HCT116 (cell line): ENCODE measurements at regions not wholly inside any gene's neighbourhood (a gene's known extent, or its start where the extent isn't known, plus 50 kb on each side); places are given as distances from the start of the nearest gene placed in this dataset.

Experiments
- ATAC-seq: fragments of 200-7000 bp; cut with Tn5 transposase; 2 replicates; pipeline ENCODE4 v1.9.1; 2020; ENCODE audit warnings: mild to moderate bottlenecking, moderate library complexity
- BruUV-seq: library from RNA; stranded (reverse); fragments of 400-500 nt; replicated peaks from 2 replicates; lab custom pipeline; 2021; lab: Mats Ljungman, UMichigan
- CTCF ChIA-PET: fragments of 300-600 bp; sonication (Branson Sonifier 250); formaldehyde crosslinking; loops from one replicate; lab custom pipeline; 2021; ENCODE audit warnings: antibody characterized with exemption; lab: Charles Lee
- POLR2A ChIA-PET: fragments of 300-600, 350-600 bp; sonication (Branson Sonifier 250); formaldehyde crosslinking; loops from one replicate; lab custom pipeline; 2021; ENCODE audit warnings: antibody characterized with exemption; lab: Charles Lee
- RAD21 ChIA-PET, 2 experiments: fragments of 300-600 bp; sonication (Branson Sonifier 250); formaldehyde crosslinking; loops; one replicate each; lab custom pipeline; 2023; ENCODE audit warnings: low total read pairs in 2 of 2; ENCODE audit not compliant: uncharacterized antibody in 2 of 2, unreplicated experiment in 2 of 2, low non-redundant PET in 1 of 2; lab: Charles Lee
- DNase-seq: peaks from one replicate; pipeline ENCODE4 v3.0.0-alpha.2; 2010; ENCODE audit warnings: low read depth, low spot score
- H2AFZ ChIP-seq: fragments of 200-600 bp; shearing (Covaris generic), sonication (generic); 2 replicates; pipeline ENCODE4 v1.6.1; 2017; ENCODE audit warnings: low read depth, mixed run types, mixed read lengths, antibody characterized with exemption, low read length; ENCODE audit not compliant: poor library complexity, severe bottlenecking
- H3K27ac ChIP-seq: 2 replicates; pipeline ENCODE4 v1.5.1; 2012; ENCODE audit warnings: low read depth, low read length
- H3K27me3 ChIP-seq: fragments of 200-600 bp; sonication (generic); 2 replicates; pipeline ENCODE4 v1.6.1; 2016; ENCODE audit warnings: mixed run types, low read length, mixed read lengths; ENCODE audit not compliant: insufficient read depth
- H3K36me3 ChIP-seq, 2 experiments: fragments of 200-500 bp in 1 of 2; fragments of 200-600 bp in 1 of 2; sonication (Bioruptor generic) in 1 of 2; sonication (generic) in 1 of 2; 2 replicates each; pipeline versions ENCODE4 v1.5.1 to v1.6.1; 2014 to 2016; ENCODE audit warnings: low read length in 2 of 2, inconsistent platforms in 1 of 2, mixed read lengths in 1 of 2, mixed run types in 1 of 2; ENCODE audit not compliant: insufficient read depth in 2 of 2, control insufficient read depth in 1 of 2
- H3K4me1 ChIP-seq, 2 experiments: fragments of 200-600 bp in 1 of 2; sonication (generic) in 1 of 2; 2 replicates each; pipeline versions ENCODE4 v1.5.1 to v1.6.1; 2012 to 2017; ENCODE audit warnings: low read length in 2 of 2, inconsistent platforms in 1 of 2, mild to moderate bottlenecking in 1 of 2, mixed read lengths in 1 of 2, mixed run types in 1 of 2, moderate library complexity in 1 of 2; ENCODE audit not compliant: insufficient read depth in 2 of 2, control insufficient read depth in 1 of 2
- H3K4me2 ChIP-seq: fragments of 200-600 bp; sonication (generic); 2 replicates; pipeline ENCODE4 v1.6.1; 2017; ENCODE audit warnings: mixed run types, low read length, mixed read lengths
- H3K4me3 ChIP-seq, 2 experiments: fragments of 200-600 bp in 1 of 2; sonication (generic) in 1 of 2; replicated peaks in 1 of 2; 2 replicates each; pipeline ENCODE4 v1.5.1; 2011 to 2016; ENCODE audit warnings: low read length in 2 of 2, control low read depth in 1 of 2, low read depth in 1 of 2, mild to moderate bottlenecking in 1 of 2, mixed read lengths in 1 of 2, mixed run types in 1 of 2
- H3K79me2 ChIP-seq: fragments of 200-600 bp; sonication (generic); 2 replicates; pipeline ENCODE4 v1.6.1; 2017; ENCODE audit warnings: mild to moderate bottlenecking, mixed run types, low read length, moderate library complexity, mixed read lengths; ENCODE audit not compliant: insufficient read depth
- H3K9ac ChIP-seq: fragments of 200-600 bp; sonication (generic); 2 replicates; pipeline ENCODE4 v1.6.1; 2016; ENCODE audit warnings: low read length, mixed read lengths
- H3K9me2 ChIP-seq: fragments of 200-600 bp; sonication (generic), shearing (Covaris generic); 2 replicates; pipeline ENCODE4 v1.6.1; 2017; ENCODE audit warnings: mixed run types, mild to moderate bottlenecking, moderate library complexity; ENCODE audit not compliant: insufficient read depth
- H3K9me3 ChIP-seq, 2 experiments: fragments of 200-500 bp in 1 of 2; fragments of 200-600 bp in 1 of 2; sonication (Bioruptor generic) in 1 of 2; sonication (generic) in 1 of 2; 2 replicates each; pipeline ENCODE4 v1.6.1; 2014 to 2017; ENCODE audit warnings: low read length in 2 of 2, mixed read lengths in 2 of 2, inconsistent platforms in 1 of 2, low read depth in 1 of 2, mild to moderate bottlenecking in 1 of 2, mixed run types in 1 of 2, moderate library complexity in 1 of 2; ENCODE audit not compliant: control insufficient read depth in 1 of 2, insufficient read depth in 1 of 2
- H4K20me1 ChIP-seq: fragments of 200-600 bp; sonication (generic), shearing (Covaris generic); 2 replicates; pipeline ENCODE4 v1.6.1; 2017; ENCODE audit warnings: mixed run types, mild to moderate bottlenecking, moderate library complexity; ENCODE audit not compliant: insufficient read depth
- EZH2phosphoT487 ChIP-seq: fragments of 200-600 bp; IDR thresholded peaks from 2 replicates; pipeline ENCODE4 v1.6.1; 2018; ENCODE audit warnings: antibody characterized with exemption, borderline replicate concordance
- JUND ChIP-seq: IDR thresholded peaks from 2 replicates; pipeline ENCODE4 v1.6.1; 2012
- REST ChIP-seq: IDR thresholded peaks from 2 replicates; pipeline ENCODE4 v1.6.1; 2012; ENCODE audit warnings: low read depth
- ZFX ChIP-seq: fragments of 450-650 bp; IDR thresholded peaks from 2 replicates; pipeline ENCODE4 v1.6.1; 2017
- intact Hi-C: fragments of 100-400 bp; cut with micrococcal nuclease; formaldehyde crosslinking; loops from 2 replicates; pipeline ENCODE4 v1.10.0; 2022
- TF ChIP-seq, protein P1 (sequence below): IDR thresholded peaks from 2 replicates; pipeline ENCODE4 v1.6.1; 2011; ENCODE audit warnings: mild to moderate bottlenecking, low read length, moderate library complexity; ENCODE audit not compliant: insufficient replicate concordance; ENCODE audit errors: extremely low read depth
- TF ChIP-seq, protein P2 (sequence below): IDR thresholded peaks from 2 replicates; pipeline ENCODE4 v1.6.1; 2012

DNA sequence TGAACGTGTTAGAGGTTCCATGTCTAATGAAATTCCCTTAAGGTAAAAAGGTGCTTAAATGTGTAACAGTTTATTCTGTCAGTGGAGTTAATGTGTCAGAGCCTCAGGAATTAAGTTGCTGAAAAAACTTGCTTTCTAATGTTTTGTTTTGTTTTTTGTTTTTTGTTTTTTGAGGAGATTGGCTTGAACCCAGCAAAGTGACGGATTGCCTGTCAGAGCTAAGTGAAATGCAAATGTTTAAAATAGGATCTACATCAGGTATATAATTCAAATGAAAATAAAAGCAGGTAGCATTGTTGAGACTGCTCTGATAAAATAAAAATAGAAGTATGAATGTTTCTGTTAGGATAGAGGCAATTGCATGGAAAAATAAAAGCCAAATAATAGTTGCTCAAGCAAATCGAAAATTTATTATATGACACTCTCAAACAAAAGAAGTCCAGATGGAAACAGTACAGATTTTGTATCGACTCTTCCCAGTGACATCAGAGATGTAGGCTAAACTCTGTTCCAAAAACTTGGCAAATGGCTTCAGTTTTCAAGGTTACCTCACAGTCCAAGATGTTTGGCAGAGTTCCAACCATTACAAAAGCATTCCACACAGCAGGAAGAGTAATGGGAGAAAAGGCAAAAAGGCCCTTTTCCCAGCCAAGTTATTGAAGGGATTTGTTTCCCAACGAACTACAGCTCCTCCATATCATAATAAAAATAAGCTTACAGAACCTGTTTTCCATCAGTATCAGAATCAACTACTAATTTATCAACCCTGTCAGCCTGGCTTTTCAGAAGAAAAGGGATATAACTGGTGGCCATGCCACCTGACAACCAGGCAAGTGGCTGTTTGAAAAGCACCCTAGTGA is 291.0 kb downstream of the TBL1XR1 start:
- Histone ChIP-seq H3K9ac (no peak overlapping the region), H3K9me3 (no peaks in the 10 kb centered on the region), H3K27ac (no peak overlapping the region), H3K4me3 (no peak overlapping the region), H3K36me3 (no peaks in the 10 kb centered on the region), H3K4me2 (no peak overlapping the region), H3K4me1 (peaks cover 2 to 4% of the 10 kb centered on the region in 2 experiments; a peak in 2 of 4 replicates), H3K79me2 (no peaks in the 10 kb centered on the region), H3K9me2 (no peaks in the 10 kb centered on the region), H2AFZ (no peak overlapping the region), H3K27me3 (no peaks in the 10 kb centered on the region), H4K20me1 (no peaks in the 10 kb centered on the region)
- intact Hi-C loops, result no loop called here
- ChIA-PET POLR2A (no interaction called here), CTCF (no interaction called here), RAD21 (no interaction called here)
- ATAC-seq (no peak), DNase-seq (no peak)
- BruUV-seq, result no TSS peak
- no peak for TF ChIP-seq REST
- TF ChIP-seq, protein P1, sequence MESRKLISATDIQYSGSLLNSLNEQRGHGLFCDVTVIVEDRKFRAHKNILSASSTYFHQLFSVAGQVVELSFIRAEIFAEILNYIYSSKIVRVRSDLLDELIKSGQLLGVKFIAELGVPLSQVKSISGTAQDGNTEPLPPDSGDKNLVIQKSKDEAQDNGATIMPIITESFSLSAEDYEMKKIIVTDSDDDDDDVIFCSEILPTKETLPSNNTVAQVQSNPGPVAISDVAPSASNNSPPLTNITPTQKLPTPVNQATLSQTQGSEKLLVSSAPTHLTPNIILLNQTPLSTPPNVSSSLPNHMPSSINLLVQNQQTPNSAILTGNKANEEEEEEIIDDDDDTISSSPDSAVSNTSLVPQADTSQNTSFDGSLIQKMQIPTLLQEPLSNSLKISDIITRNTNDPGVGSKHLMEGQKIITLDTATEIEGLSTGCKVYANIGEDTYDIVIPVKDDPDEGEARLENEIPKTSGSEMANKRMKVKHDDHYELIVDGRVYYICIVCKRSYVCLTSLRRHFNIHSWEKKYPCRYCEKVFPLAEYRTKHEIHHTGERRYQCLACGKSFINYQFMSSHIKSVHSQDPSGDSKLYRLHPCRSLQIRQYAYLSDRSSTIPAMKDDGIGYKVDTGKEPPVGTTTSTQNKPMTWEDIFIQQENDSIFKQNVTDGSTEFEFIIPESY, result no peak
- TF ChIP-seq, protein P2, sequence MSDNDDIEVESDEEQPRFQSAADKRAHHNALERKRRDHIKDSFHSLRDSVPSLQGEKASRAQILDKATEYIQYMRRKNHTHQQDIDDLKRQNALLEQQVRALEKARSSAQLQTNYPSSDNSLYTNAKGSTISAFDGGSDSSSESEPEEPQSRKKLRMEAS, result no peak
- TF ChIP-seq EZH2phosphoT487, result no peak
- TF ChIP-seq ZFX, result no peak
- TF ChIP-seq JUND, result no peak
